HS-5 (cell line): ENCODE measurements at regions not wholly inside any gene's neighbourhood (a gene's known extent, or its start where the extent isn't known, plus 50 kb on each side); places are given as distances from the start of the nearest gene placed in this dataset.

ENCODE experiments used
- DNase-seq: peaks from one replicate; pipeline ENCODE4 v3.0.0-alpha.2; 2012; ENCODE audit warnings: low read depth

DNA sequence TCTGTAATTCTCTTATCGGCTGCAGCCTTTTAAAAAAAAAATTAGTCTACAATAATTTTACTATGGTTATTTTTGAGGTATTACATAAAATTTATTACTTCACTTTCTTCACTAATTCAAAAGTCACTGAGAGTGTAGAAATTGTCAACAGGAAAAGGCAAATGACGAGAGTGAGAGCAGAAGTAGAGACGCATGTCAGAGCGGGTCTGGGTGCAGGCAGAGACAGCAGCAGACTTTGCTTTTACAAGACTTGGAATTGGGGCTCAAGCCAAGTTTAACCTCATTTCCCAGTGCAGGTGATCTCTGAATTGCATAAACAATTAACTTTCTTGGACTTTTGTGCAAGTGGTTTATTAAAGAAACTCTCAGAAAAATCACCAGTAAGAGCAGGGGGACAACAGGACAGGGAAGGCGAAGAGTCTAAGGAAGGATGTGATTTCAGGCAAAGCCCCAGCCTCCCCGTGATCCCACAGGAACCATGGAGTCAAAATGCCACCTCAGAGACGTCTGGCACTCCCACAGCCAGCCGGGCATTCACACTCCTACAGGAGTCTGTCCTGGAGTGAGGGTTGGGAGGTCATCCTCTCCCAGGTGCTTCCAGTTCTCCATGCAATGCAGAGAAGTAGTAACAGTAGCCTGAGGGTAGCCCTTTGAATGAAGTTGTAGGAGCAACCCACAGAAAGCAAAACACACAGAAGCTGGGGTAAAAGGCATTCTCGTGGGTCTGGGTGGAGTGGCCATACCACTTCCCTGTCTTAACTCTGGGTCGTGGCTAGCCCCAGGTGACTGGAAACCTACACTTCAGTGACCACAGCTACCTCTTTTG lies 274.0 kb upstream of the TGFBR2 start:
- DNase-seq: no peak

DNA sequence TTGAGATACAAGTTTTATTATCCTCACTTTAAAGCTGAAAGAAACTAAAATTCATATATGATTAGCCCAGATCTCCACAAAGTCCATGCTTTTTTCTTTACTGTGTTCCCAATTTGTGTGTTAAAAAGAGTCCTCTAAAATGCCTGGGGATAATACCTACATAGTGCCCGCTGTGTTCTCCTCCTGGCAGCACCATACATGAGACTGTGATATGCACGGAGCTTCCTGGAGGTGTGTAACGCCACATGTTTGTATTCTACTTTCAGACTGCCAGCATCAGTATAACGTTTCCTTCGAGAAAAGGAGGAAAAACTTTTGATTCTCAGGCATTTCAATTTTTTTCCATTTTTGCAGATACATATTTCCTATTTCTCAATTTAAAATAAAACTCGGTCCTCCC lies 273.3 kb upstream of the TGFBR2 start:
- no peak for DNase-seq

DNA sequence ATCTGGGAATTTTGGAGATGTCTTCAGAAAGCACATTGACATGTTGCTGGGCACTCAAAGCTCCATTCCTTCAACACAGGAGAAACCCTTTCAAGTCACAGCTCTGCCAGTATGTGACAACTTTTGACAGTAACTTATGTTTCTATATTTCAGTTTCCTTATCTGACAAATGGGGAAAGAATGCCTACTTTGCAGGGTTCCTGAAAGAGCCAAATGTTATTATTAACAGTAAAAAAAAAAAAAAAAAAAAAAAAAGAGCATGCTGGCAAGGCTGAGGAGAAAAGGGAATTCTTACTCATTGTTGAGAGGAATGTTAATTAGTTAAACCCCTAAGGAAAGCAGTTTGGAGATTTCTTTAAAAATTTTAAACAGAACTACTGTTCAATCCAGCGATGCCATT lies 272.5 kb upstream of the TGFBR2 start:
- no peak for DNase-seq

DNA sequence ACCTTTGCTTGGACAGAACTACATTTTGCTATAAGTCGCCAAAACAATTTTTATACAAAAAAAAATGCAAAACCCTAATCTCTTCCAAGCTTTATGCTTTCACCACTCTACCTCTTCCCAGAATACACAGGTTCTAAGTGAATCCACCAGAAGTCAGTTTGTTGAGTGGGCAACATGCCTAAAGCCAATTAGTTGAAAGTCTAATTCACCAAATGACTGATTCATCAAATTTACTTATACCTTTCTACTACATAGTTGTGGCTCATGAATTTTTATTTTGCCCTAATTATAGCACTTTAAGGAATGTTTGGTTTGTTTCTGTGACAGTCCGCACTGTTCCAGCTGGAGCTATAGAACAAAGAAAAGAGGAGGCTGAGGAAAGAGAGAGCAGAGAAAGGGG lies 265.9 kb upstream of the TGFBR2 start:
- no peak for DNase-seq

DNA sequence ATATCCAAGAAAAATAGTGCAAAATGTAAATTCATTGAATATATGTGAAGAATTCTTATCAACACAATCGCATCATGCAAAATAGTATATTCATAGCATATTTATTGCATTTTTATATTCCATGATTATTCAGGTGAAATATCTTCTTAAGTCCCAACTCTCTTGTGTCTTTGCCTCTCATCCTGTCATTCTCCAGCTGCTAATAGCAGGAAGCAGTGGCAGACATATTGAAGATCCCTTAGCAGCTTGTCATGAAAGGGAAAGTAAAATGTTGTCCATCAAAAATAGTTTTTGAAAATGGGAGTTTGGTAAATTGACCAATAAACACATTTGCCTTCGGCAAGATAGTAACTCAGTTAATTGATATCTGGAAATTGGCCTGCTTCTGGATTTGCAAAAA lies 265.3 kb upstream of the TGFBR2 start:
- no peak for DNase-seq

DNA sequence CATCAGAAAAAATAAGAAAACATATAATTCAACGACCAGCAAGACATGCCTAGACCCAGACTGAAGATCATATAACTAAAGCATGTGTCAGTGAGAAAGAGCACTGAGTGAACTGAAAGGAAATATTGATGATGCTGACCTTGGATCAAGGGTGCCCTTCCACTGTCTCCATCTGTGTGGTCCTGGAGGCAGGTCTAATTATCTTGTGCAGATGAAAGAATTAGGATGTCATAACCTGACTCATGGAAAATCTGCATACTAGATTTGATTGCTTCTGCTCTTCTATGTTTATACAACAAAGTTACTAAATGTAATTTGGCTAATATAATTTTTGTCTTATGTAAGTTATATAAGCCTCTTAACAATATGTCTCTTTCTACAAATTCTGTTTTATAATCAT lies 264.6 kb upstream of the TGFBR2 start:
- no peak for DNase-seq

DNA sequence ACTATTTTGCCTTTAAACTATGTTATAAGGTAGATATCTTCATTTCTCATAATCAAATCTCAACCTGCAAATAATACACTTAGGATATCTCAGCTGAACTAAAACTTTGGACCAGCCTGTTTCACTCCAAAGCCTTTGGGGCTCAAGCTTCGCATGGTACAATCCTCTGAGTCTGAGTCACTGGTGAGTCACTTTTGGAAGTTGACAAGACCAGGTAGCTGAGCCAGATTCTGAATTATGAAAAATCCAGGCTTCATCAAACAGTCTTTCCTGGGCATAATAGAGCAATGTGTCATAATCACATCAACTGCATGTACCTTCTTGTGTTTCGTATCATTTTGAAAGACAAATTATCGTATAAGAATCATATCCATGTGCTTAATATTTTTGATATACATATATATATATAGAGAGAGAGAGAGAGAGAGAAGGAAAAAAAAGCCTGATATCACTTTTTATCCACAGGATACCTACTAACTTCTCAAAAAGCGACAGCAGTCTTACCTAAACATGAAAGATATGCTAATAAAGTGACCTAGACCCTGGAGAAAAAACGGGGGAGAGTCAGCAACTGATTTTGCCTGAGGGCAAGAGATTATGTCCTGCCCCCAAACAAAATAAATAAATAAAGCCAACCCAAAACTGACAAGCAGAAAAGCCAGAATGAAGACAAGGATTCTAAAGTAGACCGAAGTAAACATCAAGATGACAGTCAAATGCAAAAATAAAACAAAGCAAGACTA lies 263.9 kb upstream of the TGFBR2 start:
- peak; percentile 97 for DNase-seq

DNA sequence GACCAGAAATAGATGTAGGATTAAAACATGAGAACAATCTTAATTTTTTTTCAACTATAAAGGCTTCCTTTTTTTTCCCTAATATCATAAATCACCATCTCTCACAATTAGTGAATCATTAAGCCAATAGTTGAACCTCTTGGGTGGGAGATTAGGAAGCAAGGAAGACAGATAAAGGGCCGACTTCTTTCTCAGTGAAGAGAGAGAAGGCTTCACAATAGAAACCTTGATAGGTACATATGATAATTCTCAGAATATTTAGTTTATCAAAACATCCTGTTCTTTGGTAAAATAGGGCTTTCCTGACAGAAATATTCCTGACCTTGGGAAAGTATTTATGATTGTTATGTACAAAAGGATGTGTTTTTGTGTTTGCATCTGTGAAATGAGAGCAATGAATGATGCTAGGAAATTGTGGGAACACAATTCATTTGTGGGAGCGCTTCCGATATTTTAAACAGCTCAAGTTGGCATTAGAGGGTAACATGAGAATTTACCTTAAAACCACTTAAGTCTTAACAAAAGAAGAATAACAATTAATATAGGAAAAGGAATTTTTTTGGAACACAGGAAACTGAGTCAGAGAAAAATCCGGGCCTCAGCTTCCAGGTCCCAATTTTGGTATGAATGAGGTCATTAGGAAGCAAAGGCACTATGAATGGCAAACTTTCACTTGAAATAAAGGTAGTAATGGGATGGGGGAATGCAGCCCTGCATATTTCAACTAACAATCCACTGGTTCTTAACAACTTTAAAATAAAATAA lies 263.2 kb upstream of the TGFBR2 start:
- no peak for DNase-seq

DNA sequence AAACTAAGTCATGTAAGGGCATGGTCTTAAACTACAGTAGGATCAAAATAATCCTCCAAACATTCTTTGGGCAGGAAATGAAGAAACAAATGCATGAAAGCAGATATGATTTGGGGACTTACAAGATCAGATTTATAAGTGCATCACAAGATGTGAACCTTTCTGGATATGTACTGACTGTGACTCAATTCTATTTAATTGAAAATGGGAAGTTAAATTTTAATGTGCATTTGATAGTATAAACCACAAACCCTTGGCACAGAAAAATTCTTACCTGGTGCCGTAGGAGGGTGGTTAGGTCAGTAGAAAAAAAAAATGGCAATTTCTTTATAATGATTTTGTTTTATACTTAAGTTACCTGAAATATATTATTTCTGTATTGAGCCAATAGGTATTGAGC lies 262.5 kb upstream of the TGFBR2 start:
- no peak for DNase-seq

DNA sequence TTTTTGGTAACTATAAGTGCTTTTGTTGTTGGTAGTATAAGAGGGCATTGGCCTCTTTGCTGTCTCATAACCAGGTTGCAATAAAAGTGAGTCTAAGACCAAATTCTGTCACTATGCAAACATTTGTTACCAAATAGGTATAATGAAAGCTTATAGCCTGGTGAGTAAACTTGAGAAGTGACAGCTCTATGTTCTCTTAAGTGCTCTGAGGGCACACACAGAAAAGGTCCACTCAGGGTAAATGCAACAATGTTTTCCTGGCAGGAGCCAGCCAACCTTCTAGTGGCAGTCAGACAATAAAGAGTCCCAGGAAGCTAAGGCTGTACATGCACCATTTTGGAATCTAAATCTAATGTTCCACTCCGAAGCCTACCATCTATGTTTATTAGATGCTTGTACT lies 262.1 kb upstream of the TGFBR2 start:
- DNase-seq: no peak

DNA sequence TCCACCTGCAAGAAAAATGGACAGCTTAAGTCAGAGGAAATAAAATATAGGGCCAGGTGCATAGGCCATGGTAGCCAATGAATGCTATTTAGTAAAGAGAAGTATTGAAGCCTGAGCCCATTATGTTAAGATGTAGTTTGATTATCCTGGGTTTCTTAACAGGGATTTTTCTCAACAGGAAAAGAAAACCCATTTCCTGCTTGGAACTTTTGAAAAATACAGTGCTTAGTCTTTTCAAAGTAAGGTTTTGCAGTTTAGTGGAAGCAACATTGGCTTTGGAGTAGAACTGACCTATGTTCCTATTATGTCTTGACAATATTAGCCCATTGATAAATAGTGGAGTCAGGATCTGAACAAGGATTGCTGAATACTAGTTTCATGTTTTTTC lies 259.5 kb upstream of the TGFBR2 start:
- DNase-seq: no peak

DNA sequence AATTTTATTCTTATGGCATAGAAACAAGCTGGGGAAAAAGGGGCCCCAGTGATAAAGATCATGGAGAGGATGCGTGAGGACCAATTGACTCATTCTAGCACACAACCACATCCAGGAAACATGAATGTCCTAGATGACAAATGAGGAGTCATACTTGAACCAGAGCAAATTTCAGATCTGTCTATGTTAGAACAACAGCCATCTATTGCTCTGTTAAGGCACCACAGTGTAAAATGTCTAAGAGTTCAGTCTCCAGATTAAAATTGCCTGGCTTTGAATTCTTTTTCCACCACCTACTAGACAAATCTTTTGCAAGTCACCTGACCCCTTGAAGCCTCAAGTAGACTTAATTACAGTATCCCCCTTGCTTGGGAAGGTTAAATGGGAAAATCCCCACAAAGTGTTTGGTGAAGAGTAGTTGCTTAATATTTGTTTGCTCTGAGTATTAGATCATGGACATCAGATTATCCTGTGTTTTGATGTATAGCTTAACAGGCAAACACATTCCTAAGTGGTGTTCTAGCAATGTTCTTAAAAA lies 258.7 kb upstream of the TGFBR2 start:
- DNase-seq: peak; percentile 87

DNA sequence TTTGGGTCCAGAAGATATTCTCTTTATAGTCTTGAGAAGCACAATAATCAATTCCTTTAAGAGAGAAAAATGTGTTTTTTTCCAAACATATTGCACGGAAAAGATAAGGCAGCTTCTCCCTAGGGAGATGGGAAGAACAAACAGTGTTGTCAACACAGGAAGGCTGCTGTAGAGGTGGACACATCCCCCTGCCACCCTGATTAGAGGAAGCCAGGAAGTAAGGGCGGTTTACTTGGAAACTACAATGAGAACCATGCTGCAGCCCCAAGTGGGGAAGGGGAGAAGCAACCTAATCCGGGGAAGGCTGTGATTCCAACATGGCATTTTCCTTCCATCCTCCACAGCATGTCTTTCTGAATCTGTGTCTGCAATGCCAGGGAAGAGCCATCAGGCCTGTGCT lies 256.9 kb upstream of the TGFBR2 start:
- DNase-seq: no peak

DNA sequence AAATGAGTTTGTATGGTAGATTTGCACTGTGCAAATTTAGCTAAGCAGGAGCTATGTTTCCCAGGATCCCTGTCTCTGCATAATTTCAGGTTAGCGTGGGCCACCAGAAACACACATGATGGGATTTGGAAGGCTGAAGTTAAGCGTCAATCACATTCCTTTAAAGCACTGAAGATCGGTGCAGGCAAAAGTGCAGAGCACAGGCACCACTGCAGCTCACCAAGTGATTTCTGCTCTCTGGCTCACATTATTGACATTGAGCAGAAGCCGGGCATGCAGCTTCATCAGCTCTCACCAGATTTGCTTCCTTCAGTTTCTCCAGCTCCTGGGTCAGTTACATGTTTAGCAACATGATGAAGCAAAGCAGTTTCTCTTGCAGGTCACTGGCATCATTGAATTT lies 256.4 kb upstream of the TGFBR2 start:
- DNase-seq: no peak

DNA sequence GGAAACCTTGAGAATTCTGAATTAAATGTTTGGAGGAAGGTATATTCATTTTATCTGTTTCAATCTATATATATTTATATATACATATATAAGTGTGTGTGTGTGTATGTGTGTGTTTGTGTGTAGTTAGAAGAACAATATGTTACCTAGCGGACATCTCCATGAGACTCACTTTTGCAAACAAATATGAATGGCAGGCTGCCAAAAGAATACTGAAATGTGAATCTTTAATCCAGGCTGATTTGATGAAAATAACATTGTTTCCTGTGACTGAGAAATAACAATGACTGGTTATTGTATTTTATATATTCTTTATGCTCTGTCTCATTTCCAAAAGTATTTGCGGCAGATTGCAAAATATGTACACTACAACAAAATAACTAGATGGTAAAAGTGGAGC lies 255.5 kb upstream of the TGFBR2 start:
- no peak for DNase-seq

DNA sequence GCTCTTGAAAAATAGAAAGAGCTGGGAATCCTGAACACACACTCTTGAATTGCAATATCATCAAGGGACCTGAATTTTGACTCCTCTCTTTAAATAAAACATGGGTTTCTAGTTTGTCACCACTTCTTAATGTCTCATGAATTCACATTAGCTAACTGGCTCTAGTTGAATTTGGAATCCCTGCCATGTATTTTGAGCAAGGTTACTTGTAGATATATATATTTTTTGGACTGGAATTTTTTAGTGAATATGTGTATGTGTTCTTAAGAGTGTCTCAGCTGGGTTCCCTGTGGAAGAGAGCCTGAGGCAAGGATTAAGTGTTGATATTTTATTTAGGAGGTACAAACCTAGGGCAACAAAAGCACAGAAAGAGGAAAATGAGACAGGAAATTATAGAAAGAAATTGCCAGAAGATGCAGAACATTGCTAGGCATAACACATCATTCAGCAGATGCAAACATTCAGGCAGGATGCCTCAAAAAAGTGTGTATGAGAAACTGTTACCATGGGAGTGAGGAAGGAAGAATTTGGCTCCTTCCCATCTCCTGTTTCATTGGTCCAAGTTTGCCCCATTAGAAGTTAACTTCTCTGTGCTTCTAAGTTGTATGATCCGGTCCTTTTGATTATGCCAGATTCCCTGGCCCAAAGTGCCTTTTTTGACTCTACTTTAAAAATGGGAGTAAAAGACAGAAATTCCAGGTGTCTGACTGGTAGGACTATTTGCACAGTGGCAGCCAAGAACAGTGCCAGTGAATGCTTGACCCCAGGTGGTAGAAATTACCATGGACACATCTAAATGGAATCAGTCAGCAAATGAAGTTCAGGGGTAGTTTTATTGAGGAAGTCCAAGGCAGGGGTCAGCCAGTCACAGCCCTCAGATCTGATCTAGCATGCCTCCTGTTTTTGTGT lies 253.7 kb upstream of the TGFBR2 start:
- no peak for DNase-seq

DNA sequence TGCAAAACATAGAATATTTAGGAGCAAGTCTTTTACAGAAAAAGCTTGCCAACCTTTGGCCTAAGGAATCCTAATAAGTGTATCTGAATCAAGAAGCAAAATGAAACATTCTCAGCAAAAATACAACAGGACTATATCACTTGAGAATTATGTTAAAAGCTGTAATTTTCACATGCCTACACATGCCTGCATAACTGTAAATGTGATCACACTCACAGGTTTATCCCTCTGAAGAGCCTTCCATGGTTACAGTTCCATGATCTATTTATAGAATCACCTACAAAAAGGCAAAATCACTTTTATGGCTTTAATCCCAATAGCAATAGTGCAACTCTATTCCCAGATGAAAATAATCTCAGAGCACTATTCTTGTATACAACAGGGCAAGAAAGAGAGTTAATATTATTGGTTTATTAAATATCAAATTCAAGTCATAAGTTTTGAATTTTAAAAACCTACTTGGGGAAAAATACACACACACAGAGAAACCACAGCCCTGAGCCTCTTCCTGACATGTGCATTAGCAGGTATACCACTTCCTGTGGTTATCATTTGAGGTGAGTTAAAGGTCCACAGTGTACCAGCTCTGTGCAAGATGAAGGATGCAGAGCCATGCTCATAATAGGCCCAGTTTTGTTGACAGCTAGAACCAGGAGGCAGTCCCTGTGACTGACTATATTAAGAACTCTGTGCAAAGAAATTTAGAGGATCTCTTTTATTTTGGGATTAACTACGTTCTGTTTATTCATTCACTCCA lies 252.5 kb upstream of the TGFBR2 start:
- no peak for DNase-seq

DNA sequence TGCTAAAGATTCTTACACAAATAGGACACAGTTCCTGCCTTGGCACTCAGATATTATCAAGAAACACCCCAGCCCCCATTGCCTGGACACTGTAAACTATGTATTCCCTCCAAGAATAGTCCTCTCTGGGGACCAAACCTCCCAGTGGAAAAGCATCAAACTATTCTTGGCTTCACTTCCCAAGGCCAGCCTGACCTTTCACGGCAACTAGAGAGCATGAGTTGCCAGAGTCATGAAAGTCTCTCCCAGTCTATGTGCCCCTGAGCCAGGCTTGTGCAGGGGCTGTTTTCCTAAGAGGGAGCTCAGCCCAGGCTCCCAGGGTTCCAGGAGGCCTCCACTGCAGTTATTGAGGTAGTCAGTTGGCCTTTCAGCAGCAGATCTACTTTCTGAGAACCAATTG lies 251.9 kb upstream of the TGFBR2 start:
- no peak for DNase-seq

DNA sequence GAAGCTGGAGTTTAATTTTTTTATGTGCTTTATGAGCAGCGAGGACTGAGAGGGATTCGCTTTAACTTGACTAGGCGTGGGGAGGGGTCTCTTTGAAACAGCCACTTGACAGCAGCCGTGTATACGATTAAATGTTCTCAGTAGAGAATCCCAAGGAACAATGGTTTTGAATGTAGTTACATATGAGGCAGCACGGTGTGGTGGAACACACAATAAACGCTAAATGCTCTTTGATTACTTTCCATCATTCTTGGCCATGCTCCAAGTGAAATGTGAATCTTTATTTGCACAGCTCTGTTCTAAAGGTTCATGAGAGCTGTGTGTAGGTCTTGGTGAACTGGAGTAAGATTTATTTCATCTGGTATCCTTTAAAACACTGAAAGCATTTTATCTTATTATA lies 251.4 kb upstream of the TGFBR2 start:
- no peak for DNase-seq

DNA sequence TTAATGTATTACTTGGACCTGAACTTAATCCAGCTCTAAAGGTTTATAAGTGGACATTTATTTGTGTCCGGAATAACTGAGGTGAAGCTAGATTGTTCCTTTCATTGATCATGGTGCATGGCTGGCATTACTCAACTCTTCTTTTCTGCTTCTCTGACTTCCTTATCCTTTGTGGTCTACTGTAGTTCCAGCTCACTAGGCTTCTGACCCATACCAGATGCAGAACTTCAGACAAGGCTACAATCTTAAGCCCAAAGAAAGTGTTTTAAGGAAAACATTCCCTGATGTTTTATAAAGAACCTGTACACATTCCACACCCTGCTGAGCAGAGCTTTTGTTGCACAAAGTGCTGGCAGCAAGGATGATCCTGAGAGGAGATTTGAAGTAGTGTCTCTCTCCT lies 250.8 kb upstream of the TGFBR2 start:
- DNase-seq: no peak
